OCI-LY7 (cell line): ENCODE measurements at regions not wholly inside any gene's neighbourhood (a gene's known extent, or its start where the extent isn't known, plus 50 kb on each side); places are given as distances from the start of the nearest gene placed in this dataset.

Experiments
- EZH2phosphoT487 ChIP-seq: fragments of 200-600 bp; sonication (generic); IDR thresholded peaks from 2 replicates; pipeline ENCODE4 v1.6.1; 2018; ENCODE audit warnings: low read depth, borderline replicate concordance, mild to moderate bottlenecking, mixed run types, antibody characterized with exemption, low read length, moderate library complexity, mixed read lengths
- TF ChIP-seq, protein P1 (sequence below): fragments of 200-600 bp; sonication (generic); conservative IDR thresholded peaks from 2 replicates; pipeline ENCODE4 v1.5.1; 2014; ENCODE audit warnings: mild to moderate bottlenecking, antibody characterized with exemption, low read length, moderate library complexity, mixed read lengths

DNA sequence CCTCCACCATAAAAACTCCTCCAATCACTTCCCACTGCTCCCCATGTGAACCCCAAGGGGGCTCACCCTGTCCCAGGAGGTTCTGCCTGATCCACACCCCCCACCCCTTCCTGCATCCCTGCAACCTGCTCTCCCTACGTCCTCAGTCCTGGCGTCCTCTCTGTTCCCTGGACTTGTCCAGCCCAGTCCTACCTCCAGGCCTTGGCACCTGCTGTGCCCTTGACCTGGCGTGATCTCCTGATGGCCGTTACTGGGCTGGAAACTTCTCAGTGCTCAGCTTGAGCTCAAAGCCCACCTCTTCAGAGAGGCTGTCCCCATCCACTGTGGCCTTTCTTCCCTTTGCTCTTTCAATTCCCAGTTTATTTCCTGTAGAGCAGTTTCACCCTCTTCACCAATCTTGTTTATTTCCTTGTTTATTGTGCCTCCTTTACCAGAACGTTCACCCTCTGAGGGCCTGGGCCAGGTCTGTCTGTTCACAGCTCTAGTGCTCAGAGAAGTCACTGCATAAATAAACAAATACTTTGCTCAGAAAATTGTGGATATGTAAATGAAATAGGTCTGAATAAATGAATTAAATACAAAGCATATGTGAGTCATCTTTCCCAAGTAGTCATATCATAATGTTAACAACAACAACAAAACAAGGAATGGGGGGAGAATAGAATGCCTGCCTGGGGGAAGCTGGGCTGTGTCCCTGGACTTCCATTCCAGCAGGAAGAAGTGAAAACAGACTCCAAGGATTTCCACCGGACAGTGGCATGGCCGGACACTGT lies 175.7 kb upstream of the SULF2 start:
- TF ChIP-seq, protein P1, sequence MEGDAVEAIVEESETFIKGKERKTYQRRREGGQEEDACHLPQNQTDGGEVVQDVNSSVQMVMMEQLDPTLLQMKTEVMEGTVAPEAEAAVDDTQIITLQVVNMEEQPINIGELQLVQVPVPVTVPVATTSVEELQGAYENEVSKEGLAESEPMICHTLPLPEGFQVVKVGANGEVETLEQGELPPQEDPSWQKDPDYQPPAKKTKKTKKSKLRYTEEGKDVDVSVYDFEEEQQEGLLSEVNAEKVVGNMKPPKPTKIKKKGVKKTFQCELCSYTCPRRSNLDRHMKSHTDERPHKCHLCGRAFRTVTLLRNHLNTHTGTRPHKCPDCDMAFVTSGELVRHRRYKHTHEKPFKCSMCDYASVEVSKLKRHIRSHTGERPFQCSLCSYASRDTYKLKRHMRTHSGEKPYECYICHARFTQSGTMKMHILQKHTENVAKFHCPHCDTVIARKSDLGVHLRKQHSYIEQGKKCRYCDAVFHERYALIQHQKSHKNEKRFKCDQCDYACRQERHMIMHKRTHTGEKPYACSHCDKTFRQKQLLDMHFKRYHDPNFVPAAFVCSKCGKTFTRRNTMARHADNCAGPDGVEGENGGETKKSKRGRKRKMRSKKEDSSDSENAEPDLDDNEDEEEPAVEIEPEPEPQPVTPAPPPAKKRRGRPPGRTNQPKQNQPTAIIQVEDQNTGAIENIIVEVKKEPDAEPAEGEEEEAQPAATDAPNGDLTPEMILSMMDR, result no peak
- TF ChIP-seq EZH2phosphoT487, result no peak
